ENCODE measurements at regions not wholly inside any gene's neighbourhood (a gene's known extent, or its start where the extent isn't known, plus 50 kb on each side); places are given as distances from the start of the nearest gene placed in this dataset.

DNA sequence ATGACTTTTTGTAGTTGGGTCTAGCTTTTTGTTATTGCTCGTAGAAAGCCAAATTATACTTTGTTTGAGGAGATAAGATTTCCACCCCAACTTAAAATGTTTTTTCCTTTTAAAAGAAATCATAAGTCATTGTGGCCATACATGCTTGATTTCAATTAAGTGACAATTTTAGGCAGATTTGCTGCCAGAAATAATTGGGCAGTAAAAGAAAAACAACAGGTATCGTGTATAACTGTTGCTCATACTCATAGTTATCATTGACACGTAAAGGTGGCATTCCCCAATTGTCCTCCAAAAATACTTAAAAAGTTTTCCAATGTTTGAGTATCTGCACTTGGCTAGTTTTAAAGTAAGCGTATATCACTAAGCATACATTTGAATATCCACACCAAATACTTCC, 313.0 kb downstream of the TEX29 start:
- no peak overlapping the region for H3K4me2 ChIP-seq (ENCODE audit: low read length)
- no peak for DNase-seq (ENCODE audit: low read depth)

DNA sequence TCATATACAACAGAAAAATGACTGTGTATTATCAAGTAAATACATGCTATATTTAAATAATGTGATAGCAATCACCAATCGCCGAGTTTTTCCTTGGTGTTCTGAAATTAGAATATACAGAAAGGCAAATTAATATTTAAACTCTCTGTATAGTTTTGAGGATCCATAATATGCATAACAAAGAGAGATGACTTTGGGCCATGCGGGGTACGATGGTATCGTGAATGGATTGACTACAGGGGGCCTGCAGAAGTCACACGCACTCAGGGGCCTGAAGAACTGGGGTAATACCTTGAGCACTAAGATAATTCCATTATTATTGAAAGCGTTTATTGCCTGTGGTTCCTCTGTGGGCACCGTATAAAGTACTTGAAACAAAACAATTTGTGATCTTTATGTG, 314.0 kb downstream of the TEX29 start:
- H3K9me3 ChIP-seq (ENCODE audit: insufficient read depth, low read depth, low read length) = peaks cover 2% of the 10 kb centered on the region
- no peaks in the 10 kb centered on the region for H3K4me1 Mint-ChIP-seq (ENCODE audit: low read depth, unreplicated experiment)

More for the DNA sequence above, 313.0 kb downstream of the TEX29 start:
- no peaks in the 10 kb centered on the region for H3K4me1 ChIP-seq (ENCODE audit: insufficient read depth, low read length)
- H2AFZ ChIP-seq (ENCODE audit: low read depth, low read length) = no peak overlapping the region
- no peaks in the 10 kb centered on the region for H4K20me1 ChIP-seq (ENCODE audit: insufficient read depth, low read length)
- TF ChIP-seq, protein P1, sequence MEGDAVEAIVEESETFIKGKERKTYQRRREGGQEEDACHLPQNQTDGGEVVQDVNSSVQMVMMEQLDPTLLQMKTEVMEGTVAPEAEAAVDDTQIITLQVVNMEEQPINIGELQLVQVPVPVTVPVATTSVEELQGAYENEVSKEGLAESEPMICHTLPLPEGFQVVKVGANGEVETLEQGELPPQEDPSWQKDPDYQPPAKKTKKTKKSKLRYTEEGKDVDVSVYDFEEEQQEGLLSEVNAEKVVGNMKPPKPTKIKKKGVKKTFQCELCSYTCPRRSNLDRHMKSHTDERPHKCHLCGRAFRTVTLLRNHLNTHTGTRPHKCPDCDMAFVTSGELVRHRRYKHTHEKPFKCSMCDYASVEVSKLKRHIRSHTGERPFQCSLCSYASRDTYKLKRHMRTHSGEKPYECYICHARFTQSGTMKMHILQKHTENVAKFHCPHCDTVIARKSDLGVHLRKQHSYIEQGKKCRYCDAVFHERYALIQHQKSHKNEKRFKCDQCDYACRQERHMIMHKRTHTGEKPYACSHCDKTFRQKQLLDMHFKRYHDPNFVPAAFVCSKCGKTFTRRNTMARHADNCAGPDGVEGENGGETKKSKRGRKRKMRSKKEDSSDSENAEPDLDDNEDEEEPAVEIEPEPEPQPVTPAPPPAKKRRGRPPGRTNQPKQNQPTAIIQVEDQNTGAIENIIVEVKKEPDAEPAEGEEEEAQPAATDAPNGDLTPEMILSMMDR (IDR thresholded peaks at IDR 0.05; ENCODE audit: insufficient read depth, low read depth, low read length) = no peak
- TF ChIP-seq EZH2 (IDR thresholded peaks at IDR 0.05; ENCODE audit: insufficient read depth, low read length) = no peak
- Mint-ChIP-seq H3K27me3 (ENCODE audit: low read depth, unreplicated experiment) (peaks cover 36% of the 10 kb centered on the region), H3K4me1 (ENCODE audit: low read depth, unreplicated experiment) (no peaks in the 10 kb centered on the region), H3K36me3 (ENCODE audit: low read depth, unreplicated experiment) (no peaks in the 10 kb centered on the region), H3K27ac (ENCODE audit: unreplicated experiment) (no peak overlapping the region), H3K9me3 (ENCODE audit: unreplicated experiment) (no peaks in the 10 kb centered on the region), H3K4me3 (ENCODE audit: unreplicated experiment) (no peak overlapping the region)
- no peak for FAIRE-seq
- H3K27ac ChIP-seq (ENCODE audit: low read depth, low read length) = no peak overlapping the region
- H3K9ac ChIP-seq (ENCODE audit: low read length) = no peak overlapping the region
- no peaks in the 10 kb centered on the region for H3K79me2 ChIP-seq (ENCODE audit: insufficient read depth, low read length)
- H3K9me3 ChIP-seq (ENCODE audit: insufficient read depth, low read depth, low read length) = no peaks in the 10 kb centered on the region
- H3K36me3 ChIP-seq (ENCODE audit: insufficient read depth, low read length) = no peaks in the 10 kb centered on the region
- H3K4me3 ChIP-seq (ENCODE audit: insufficient read depth, low read depth, low read length) = no peak overlapping the region
- no peaks in the 10 kb centered on the region for H3K27me3 ChIP-seq (ENCODE audit: insufficient read depth, low read length)

GRCh38 chr13:111636271-111636670, 315.8 kb downstream of the TEX29 start:
- FAIRE-seq = no peak
- H3K27me3 Mint-ChIP-seq (ENCODE audit: low read depth, unreplicated experiment) = peaks cover 30% of the 10 kb centered on the region

More for the DNA sequence above, 314.0 kb downstream of the TEX29 start:
- H3K4me2 ChIP-seq (ENCODE audit: low read length) = no peak overlapping the region
- H3K4me3 Mint-ChIP-seq (ENCODE audit: unreplicated experiment) = no peak overlapping the region
- no peak overlapping the region for H3K27ac ChIP-seq (ENCODE audit: low read depth, low read length)
- no peaks in the 10 kb centered on the region for H3K36me3 ChIP-seq (ENCODE audit: insufficient read depth, low read length)
- DNase-seq (ENCODE audit: low read depth) (no peak), FAIRE-seq (no peak)
- H4K20me1 ChIP-seq (ENCODE audit: insufficient read depth, low read length) = no peaks in the 10 kb centered on the region
- H3K9ac ChIP-seq (ENCODE audit: low read length) = no peak overlapping the region
- no peak overlapping the region for H3K27ac Mint-ChIP-seq (ENCODE audit: unreplicated experiment)
- TF ChIP-seq EZH2 (IDR thresholded peaks at IDR 0.05; ENCODE audit: insufficient read depth, low read length) = no peak
- TF ChIP-seq, protein P1 (IDR thresholded peaks at IDR 0.05; ENCODE audit: insufficient read depth, low read depth, low read length) = no peak
- H3K9me3 Mint-ChIP-seq (ENCODE audit: unreplicated experiment) = no peaks in the 10 kb centered on the region
- H3K4me1 ChIP-seq (ENCODE audit: insufficient read depth, low read length) = no peaks in the 10 kb centered on the region
- H3K36me3 Mint-ChIP-seq (ENCODE audit: low read depth, unreplicated experiment) = no peaks in the 10 kb centered on the region
- no peaks in the 10 kb centered on the region for H3K79me2 ChIP-seq (ENCODE audit: insufficient read depth, low read length)
- no peaks in the 10 kb centered on the region for H3K27me3 ChIP-seq (ENCODE audit: insufficient read depth, low read length)
- no peak overlapping the region for H2AFZ ChIP-seq (ENCODE audit: low read depth, low read length)
- no peak overlapping the region for H3K4me3 ChIP-seq (ENCODE audit: insufficient read depth, low read depth, low read length)
- peaks cover 27% of the 10 kb centered on the region for H3K27me3 Mint-ChIP-seq (ENCODE audit: low read depth, unreplicated experiment)

More at GRCh38 chr13:111636271-111636670, 315.8 kb downstream of the TEX29 start:
- TF ChIP-seq, protein P1 (IDR thresholded peaks at IDR 0.05; ENCODE audit: insufficient read depth, low read depth, low read length) = no peak
- TF ChIP-seq EZH2 (IDR thresholded peaks at IDR 0.05; ENCODE audit: insufficient read depth, low read length) = no peak
- H3K27me3 ChIP-seq (ENCODE audit: insufficient read depth, low read length) = no peaks in the 10 kb centered on the region
- no peaks in the 10 kb centered on the region for H3K4me1 ChIP-seq (ENCODE audit: insufficient read depth, low read length)
- H3K27ac ChIP-seq (ENCODE audit: low read depth, low read length) = no peak overlapping the region
- no peak for DNase-seq (ENCODE audit: low read depth)
- H3K9me3 ChIP-seq (ENCODE audit: insufficient read depth, low read depth, low read length) = peaks cover 3% of the 10 kb centered on the region
- no peak overlapping the region for H3K4me3 ChIP-seq (ENCODE audit: insufficient read depth, low read depth, low read length)
- H3K4me3 Mint-ChIP-seq (ENCODE audit: unreplicated experiment) = no peak overlapping the region
- H3K4me1 Mint-ChIP-seq (ENCODE audit: low read depth, unreplicated experiment) = no peaks in the 10 kb centered on the region
- H3K27ac Mint-ChIP-seq (ENCODE audit: unreplicated experiment) = no peak overlapping the region
- no peak overlapping the region for H2AFZ ChIP-seq (ENCODE audit: low read depth, low read length)
- H3K79me2 ChIP-seq (ENCODE audit: insufficient read depth, low read length) = no peaks in the 10 kb centered on the region
- H4K20me1 ChIP-seq (ENCODE audit: insufficient read depth, low read length) = no peaks in the 10 kb centered on the region
- no peaks in the 10 kb centered on the region for H3K9me3 Mint-ChIP-seq (ENCODE audit: unreplicated experiment)
- no peaks in the 10 kb centered on the region for H3K36me3 ChIP-seq (ENCODE audit: insufficient read depth, low read length)
- no peak overlapping the region for H3K9ac ChIP-seq (ENCODE audit: low read length)
- H3K4me2 ChIP-seq (ENCODE audit: low read length) = no peak overlapping the region
- H3K36me3 Mint-ChIP-seq (ENCODE audit: low read depth, unreplicated experiment) = no peaks in the 10 kb centered on the region
